ENCODE measurements at regions not wholly inside any gene's neighbourhood (a gene's known extent, or its start where the extent isn't known, plus 50 kb on each side); places are given as distances from the start of the nearest gene placed in this dataset.

GRCh38 chr2:13876491-13877037 lies 756.0 kb upstream of the LRATD1 start:
- no peak for DNase-seq (ENCODE audit: low read depth)
- H3K4me3 ChIP-seq (ENCODE audit: low read depth, low read length) = peak overlapping the region; percentile 23; the same call in 1 of the 2 replicates
- no peak for TF ChIP-seq CTCF (IDR thresholded peaks at IDR 0.05; ENCODE audit: insufficient read depth, low read depth, low read length, missing control alignments)

DNA sequence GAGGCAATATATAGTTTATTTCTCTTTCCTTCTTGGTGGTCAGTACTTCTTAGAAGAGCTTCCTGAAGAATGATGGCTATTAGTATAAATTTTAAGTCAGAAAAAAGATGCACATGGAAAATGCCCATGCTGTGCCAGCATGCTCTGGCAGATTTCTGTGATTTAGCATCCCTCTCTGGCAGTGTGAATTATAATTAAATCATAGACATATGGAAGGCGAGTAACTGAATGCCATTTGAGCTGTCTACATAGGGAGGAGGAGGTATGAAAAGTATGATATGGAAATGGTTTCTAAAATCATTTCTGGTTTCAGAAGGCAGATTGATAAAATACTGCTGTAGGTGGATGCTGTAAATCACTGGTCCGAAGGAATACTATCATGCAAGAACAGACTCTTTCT lies 754.9 kb upstream of the LRATD1 start:
- no peak for DNase-seq (ENCODE audit: low read depth)
- TF ChIP-seq CTCF (IDR thresholded peaks at IDR 0.05; ENCODE audit: insufficient read depth, low read depth, low read length, missing control alignments) = no peak
- no peak overlapping the region for H3K4me3 ChIP-seq (ENCODE audit: low read depth, low read length)

DNA sequence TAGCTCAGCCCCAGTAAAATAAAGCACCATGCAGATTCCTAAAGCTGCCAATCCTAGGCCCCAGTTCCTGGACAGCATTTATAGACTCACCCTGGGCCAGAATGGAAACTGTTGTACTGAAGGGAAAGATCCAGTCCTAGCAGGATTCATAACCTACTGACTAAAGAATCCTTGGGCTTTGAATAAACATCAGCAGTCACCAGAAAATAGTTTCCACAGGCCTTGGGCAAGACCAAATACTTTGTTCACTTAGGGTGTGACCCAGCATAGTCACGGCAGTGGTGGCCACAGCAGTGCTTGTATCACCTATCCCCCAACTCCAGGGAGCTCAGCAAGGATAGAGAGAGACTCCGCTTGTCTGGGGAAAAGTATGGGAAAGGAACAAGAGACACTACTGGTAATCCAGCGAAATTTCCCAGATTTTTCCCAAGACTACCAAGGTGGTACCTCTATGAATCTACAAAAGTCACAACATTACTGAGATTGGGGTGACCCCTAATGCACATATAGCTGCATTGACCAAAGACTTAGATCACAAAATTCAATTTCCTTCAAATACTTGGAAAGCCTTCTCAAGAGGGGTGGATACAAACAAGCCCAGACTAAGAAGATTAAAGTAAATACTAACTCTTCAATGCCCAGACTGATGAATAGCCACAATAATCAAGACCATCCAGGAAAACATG lies 748.1 kb upstream of the LRATD1 start:
- TF ChIP-seq CTCF (IDR thresholded peaks at IDR 0.05; ENCODE audit: insufficient read depth, low read depth, low read length, missing control alignments) = no peak

DNA sequence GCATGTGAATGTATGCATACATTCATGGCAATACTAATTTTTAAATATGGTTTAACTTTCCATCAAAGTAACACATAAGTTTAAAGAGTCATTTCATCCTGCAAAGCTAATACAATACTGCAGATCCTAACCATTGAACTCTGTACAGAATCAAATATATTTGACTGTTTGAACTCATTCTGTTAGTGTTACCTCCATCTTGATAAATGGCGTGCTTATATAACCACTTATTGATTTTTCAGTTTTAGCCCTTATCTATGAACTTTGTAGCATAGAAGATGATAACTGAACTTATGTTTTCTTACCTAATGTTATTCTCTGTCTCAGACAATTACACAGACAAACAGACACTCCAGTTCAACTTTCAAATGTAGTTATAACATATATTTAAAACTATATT lies 731.0 kb upstream of the LRATD1 start:
- no peak for TF ChIP-seq CTCF (IDR thresholded peaks at IDR 0.05; ENCODE audit: insufficient read depth, low read depth, low read length, missing control alignments)
- no peak for DNase-seq (ENCODE audit: low read depth)
- no peak overlapping the region for H3K4me3 ChIP-seq (ENCODE audit: low read depth, low read length)

More for the DNA sequence above, 748.1 kb upstream of the LRATD1 start:
- DNase-seq (ENCODE audit: low read depth) = no peak
- H3K4me3 ChIP-seq (ENCODE audit: low read depth, low read length) = no peak overlapping the region

DNA sequence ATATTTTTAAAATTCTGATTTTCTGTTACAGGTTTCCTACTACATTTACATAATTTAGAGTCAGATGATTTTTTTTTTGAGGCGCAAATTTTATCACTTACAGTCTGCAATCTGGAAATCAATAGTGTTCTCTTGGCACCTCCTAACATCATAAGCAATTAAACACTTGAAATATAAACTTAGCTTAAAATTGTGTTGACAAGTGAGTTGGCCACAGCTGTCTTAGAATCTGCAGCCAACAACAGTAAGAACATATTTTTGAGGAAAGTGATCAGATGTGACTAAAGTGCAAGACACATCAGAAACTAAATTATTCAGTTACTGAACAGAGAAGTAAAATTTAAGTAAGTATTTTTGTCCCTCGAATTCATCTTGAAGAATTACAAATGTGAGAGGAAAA lies 726.7 kb upstream of the LRATD1 start:
- H3K4me3 ChIP-seq (ENCODE audit: low read depth, low read length) = no peak overlapping the region
- DNase-seq (ENCODE audit: low read depth) = no peak
- no peak for TF ChIP-seq CTCF (IDR thresholded peaks at IDR 0.05; ENCODE audit: insufficient read depth, low read depth, low read length, missing control alignments)

GRCh38 chr2:13916066-13916465 lies 716.5 kb upstream of the LRATD1 start:
- DNase-seq (ENCODE audit: low read depth) = no peak
- no peak for TF ChIP-seq CTCF (IDR thresholded peaks at IDR 0.05; ENCODE audit: insufficient read depth, low read depth, low read length, missing control alignments)
- H3K4me3 ChIP-seq (ENCODE audit: low read depth, low read length) = no peak overlapping the region

GRCh38 chr2:13917958-13918357 lies 714.6 kb upstream of the LRATD1 start:
- no peak overlapping the region for H3K4me3 ChIP-seq (ENCODE audit: low read depth, low read length)
- no peak for TF ChIP-seq CTCF (IDR thresholded peaks at IDR 0.05; ENCODE audit: insufficient read depth, low read depth, low read length, missing control alignments)
- DNase-seq (ENCODE audit: low read depth) = no peak
